Pons (tissue), 1 donor: ENCODE measurements at regions not wholly inside any gene's neighbourhood (a gene's known extent, or its start where the extent isn't known, plus 50 kb on each side); places are given as distances from the start of the nearest gene placed in this dataset.

ENCODE experiments used
- DNase-seq: peaks from one replicate; pipeline ENCODE4 v3.0.0-alpha.2; 2016; ENCODE audit warnings: low spot score

DNA sequence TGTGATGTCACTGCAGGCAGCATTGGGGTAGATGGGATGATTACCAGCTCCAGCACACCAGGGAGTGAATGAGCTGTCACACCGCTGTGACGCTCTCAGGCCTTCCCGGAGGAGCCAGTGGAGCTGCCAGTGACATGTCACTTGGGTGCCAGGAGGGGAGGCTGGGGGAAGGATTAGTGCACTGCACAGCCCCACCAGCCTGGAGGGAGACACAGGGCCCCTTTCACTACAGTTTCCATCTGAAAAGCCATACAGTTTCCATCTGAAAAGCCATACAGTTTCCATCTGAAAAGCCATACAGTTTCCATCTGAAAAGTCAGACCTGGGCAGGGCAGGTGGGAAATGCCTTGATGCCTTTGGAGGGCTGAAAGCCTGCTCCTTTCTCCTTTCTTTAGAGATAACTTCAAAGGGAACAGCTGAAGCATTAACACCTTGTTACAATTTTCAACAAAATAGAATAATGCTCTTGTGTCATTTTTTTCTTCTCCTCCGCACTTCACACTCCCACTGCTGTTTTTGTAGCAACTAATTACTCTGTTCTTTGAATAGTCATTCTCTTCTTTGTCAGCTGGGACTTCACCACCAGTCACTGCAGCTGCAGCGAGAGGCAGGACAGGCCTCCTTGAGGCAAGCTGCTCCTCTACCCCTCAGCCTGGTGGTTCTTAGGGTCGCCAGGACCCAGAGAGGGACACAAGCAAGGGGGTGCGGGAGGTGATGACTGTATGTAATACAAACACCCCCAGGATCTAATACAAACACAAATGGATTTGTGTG lies 256.9 kb upstream of the RGS6 start:
- no peak for DNase-seq

DNA sequence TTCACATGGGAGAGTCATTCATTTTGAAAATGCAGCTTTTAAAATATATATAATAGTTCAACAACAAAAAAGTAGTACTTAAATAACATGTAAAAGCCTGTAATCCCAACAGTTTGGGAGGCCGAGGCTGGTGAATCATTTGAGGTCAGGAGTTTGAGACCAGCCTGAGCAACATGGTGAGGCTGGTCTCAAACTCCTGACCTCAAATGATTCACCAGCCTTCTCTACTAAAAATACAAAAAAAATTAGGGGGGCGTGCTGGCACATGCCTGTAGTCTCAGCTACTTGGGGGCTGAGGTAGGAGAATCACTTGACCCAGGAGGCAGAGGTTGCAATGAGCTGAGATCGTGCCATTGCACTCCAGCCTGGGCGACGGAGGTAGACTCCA lies 256.3 kb upstream of the RGS6 start:
- DNase-seq = no peak

DNA sequence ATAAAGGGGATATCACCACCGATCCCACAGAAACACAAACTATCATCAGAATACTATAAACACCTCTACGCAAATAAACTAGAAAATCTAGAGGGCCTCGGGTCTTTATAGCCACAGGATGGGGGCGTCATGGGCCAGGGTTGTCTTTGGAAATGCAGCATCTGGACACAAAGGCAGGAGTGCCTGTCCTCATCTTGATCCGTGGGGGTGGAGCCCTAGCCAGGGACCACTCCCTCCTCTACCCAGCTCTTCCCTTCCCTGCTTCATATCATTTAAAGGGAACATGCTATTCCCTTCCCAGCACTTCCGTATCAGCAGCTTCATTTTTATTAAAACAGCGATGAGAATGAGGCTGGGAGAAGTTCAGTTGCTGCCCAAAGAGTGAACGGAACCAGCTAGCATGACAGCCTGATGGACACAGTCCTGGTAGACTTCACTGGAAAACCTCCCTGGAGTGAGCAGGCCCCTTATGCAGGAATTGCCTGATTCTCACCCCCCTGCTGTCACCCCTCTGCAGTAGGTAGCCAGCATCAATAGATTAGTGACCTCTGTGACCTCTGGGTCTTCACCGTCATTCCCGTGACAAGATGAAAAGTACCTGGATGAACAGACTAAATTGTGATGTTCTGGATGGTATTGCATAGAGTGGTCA lies 251.4 kb upstream of the RGS6 start:
- no peak for DNase-seq

DNA sequence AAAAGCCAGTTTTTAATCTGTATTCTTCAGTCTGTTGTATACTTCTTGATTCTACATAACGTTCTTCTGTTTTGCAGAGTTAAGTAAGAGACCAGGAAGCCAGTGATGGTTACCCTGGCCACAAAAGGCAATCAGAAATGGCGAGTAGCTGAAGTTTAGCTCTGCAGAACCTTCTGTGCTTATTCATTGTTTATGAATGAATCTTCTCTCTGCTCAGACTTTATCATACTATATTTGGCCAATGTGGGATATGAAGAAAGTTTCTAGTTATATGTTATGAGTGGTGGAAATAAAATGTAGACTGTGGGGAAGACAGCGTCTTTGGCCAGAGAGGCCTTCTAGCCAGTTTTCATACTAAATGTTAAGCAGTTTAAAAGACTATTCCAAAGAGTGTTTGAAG lies 249.9 kb upstream of the RGS6 start:
- DNase-seq = no peak

DNA sequence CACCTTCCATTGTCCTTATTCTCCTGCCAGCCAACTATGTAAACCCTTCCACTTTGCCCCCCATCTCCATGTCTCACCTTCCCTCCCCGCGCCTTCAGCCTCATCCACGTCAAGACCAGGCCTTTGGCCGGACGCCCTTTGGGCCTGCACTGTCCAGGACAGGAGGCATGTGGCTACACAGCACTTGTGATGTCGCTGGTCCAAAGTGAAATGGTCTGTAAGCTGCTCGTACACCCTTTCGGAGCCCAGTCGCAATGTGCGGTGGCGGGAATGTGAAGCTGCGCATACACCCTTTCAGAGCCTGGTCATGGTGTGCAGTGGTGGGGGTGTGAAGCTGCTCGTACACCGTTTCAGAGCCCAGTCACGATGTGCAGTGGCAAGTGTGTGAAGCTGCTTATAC lies 247.9 kb upstream of the RGS6 start:
- no peak for DNase-seq

DNA sequence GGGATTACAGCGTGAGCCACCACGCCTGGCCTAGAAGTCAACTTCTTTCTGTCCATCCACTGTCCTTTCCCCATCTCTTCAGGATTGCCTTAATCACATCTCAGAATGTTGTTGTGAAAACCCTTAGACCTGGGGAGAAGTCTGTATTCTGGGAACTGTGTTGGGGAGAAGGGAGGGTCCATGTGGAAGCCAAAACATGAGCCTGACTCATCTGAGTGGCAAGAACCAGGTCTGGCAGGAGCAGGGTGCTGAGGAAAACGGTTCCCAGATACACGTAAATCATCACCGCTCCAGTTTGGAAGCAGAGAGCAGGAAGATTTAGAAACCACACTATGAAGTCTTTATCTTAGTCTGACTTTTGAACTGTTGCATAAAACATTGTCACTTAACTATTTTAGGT lies 245.6 kb upstream of the RGS6 start:
- DNase-seq = no peak

DNA sequence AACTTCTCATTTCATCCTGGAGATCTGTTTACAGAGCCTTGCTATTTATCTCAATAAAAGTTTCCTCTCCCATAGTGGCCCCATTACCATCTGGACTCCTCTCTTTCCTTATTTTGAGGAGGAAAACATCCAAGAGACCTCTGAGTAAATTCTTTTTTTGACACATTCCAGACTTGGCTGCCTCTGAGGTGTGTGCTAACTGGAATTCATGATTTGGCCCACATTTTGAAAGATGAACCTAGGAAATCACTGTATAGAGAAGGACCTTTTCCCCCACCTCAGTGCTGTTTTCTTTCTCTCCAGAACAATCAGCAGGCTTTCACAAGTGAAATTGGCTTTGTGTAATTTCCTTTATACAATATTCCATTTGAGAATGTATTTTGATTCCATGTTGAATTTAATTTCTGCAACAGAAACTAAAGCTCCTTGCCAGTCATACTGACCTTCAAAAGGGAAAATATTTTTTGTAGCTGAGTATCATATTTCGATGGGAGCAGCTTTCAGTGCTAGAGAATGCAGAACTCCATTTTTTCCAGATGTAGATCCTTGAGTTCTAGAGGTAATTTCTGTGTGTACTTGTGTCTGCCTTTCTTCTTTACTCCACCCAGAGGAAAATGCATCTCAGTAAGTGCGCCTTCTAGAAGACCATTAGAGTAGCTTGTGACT lies 244.9 kb upstream of the RGS6 start:
- DNase-seq = no peak

DNA sequence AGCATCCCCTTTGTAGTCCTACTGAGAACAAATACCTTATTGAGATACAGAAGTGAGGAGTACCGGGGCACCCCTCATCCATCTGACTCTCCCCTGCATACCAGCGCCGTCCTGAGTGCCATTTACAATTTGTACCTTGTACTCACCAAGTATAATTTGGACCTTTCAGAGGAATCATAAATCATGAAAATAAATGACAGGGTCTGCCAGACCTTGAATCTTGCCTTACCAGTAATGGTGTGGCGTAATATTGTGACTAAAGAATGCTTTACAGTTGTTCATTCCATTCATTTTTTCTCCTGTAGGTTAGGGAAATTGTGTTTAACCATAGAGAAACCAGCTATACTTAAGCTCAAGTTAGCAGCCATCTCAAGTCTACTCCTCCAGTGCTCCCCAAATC lies 243.7 kb upstream of the RGS6 start:
- DNase-seq = no peak

DNA sequence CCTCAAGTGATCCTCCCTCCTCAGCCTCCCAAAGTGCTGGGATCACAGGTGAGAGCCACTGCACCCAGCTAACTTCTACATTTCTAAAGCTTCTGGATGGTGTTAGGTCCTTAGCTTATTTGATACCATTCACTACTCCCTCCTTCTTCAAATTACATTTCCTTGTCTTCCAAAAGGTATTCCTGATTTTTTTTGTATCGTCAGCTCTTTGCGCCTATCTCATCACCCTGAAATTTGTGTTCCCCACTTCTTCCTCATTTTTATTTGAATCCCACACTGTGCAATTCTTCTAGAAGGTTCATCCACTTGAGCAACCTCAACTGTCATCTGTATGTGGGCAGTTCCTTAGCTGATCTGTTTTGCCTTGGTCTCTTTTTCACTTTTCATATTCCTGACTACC lies 241.8 kb upstream of the RGS6 start:
- DNase-seq = no peak

DNA sequence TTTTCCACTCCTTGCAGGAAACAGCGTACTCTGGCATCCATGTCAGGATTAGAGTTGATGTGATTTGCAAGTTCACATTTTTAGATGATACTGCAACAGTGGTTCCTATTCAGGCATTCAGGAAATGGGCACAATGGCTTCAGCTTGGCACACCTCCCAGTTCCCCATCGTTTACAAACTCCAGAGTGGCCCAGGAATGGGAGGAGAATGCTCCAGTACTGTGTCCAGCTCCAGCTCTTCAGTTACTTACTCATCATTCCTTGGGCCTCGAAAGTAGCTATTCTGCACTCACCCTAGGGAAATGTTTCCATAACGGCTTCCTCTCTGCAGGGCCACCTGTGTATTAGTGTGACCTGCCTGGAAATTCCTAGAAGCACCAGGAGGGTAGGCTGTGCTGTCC lies 239.7 kb upstream of the RGS6 start:
- peak; percentile 77 for DNase-seq

DNA sequence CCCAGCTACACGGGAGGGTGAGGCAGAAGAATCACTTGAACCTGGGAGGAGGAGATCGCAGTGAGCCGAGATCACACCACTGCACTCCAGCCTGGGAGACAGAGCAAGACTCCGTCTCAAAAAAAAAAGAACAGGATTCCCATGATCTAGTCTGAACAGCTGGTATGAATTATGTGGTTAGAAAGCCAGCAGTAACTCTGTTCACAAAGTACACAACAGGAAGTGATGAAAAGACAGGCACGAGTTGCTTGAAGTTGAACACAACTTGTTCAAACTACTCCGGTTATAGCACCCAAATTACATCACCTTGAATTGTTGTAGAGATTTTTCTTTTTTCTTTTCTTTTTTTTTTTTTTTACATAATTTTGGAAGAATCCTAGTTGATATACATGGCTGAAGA lies 238.8 kb upstream of the RGS6 start:
- no peak for DNase-seq

DNA sequence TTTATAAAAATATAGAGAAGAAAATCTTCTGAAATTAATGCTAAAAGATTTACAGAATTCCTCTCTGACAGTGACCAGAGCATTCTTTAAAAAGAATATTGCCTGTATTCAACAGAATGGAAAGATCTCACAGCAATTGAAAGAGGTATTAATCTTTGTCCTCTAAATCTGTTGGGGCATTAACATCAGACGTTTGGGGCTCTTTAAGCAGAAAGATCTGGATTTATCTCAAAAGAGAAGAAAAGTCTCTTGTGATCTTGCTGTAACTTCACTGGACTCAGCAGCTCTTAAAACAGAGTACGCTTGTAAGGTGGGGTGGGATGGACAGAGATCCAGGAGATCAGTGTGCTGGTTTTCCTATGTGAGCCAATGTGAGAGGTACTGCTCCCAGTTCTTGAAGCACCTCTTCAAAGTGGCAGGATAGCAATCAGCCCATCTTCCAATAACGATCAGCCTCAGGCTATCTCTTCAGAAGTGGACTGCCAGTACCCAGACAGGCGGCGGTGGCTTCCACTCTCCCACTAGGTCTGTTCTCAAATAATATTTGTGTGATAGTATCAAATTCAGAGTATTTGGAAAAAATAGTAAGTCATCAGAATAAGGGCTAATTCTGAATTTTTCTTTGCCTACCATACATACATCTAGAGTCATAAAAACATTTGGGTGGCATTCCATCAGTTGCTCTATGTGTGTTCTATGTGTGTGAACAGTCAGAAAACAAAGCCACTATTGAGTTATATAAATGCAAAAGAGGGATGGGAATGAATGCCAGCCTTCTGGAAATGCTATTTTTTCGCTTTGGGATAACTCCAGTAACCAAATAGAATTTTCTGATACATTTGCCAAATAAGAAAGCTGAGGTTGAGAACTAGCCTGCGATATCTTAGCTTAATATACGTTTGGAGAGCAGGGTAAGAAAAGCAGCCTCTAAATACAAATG lies 237.4 kb upstream of the RGS6 start:
- peak; percentile 78 for DNase-seq

DNA sequence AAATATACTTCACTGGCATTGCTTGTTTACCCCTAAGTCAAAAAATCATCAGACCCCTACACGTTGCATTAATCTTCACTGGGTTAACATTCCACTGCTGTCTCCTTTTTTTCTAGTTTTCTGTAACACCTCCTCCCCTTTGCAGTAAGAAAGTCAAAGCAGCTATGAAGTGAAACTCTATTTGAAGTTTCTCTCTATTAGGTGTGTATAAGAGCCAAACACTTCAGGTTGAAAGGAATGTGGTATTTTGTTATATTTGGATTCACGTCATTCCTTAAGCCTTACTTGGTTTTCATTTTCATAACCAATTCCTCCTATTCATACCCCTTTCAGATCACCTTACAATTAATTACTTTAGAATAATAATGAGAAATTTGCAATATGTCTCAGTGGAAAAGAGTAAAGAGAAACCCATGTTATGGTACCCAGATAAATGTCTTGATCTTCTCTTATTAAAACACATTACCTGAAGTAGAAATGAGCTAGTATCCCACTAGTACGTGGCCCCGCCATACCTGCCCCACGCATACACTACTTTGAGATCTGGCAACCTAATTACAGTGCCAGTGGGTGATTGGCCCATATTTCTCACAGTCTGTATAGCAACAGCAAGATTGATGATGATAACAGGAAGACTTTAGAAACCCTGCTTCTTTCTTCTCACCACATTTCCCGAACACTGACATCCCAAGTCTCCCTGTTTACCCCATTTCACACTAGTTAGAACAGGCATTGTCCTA lies 236.4 kb upstream of the RGS6 start:
- DNase-seq = no peak

DNA sequence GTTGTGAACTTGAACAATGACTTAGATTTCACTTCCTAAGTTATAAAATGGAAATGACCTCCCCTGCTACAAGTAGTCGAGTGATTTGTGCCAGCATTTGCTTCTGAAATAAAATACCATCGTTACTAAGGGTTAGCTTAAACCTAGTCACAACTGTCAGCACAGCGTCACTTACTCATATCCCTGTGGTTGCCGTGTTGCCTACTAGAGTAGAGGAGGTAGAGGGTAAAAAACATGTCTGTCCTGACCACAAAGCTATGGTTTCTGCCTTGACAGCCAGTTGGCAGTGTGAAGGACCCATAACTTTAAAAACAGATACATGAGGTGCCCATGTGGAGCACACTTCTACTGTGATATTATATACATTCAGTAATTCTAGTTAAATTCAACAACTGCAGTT lies 234.2 kb upstream of the RGS6 start:
- no peak for DNase-seq

DNA sequence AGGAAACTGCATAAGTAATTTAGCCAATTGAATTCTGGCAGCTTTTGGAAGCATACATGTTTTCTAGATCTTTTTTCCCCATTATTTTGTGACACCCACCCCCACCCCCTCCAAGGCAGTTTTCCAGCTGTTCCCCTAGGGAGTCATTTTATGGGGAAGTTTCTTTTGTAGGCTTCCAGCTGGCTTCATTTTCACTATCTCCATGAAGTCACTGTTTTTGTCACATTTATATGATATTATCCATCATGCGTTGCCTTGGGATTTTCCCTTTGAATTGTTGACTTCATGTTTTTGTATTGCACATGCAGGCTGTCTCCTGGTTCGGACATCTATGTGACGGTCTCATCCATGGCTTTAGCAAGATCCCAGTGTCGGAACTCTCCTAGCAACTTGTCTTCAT lies 233.6 kb upstream of the RGS6 start:
- no peak for DNase-seq

DNA sequence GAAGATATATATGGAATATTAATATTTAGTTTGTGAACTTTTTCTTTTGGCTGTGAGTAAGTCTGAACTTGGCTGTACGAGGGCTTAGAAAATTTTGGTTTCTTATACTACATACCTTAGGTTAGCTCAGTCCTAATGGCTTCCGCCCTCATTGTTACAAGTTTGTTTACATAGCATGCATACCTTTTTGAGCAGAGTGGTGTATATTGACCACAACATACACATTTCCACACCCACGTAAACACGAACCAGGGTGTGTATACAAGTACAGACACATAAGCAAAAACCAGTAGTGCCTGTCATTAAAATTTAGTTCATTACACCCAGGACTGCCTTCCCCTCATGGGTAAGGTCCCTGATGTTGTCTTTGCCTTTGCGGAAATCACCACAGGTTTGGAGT lies 230.2 kb upstream of the RGS6 start:
- DNase-seq = no peak

DNA sequence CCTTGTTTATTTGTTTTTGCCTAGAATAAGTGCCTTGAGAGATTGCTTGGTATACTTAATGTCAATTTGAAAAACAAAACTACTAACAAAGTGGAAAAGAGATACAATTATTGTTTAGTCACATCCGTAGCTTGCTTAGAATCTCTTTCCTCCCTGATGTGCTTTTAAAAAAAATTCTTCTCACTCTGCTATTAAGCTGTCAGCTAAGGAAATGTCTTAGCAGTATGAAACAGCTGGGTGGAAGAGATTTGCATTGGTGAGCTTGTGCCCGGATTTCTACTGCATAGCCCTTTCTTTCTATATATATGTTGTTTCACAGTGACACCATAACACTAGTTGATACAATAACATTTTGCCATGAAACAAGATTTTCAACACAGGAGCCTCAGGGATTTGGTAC lies 229.4 kb upstream of the RGS6 start:
- no peak for DNase-seq

DNA sequence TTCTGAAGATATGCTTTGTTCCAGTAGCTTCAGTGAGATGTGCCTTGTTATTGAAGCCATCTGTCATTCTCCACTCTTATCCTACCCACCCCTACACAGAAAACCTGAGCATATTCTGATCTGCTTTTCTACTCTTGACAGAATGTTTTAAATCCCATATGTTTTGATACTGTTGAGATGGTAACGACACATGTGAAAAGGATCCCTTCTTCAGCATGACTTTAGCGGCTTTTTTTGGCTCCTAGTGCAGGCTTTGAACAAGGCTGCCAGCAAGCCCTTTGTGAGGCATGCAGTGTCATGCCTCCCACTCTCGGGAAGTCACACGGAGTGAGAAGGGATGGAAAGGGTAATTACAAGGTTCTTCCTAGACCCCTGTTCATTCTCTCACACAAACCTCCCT lies 228.8 kb upstream of the RGS6 start:
- peak; percentile 35 for DNase-seq

DNA sequence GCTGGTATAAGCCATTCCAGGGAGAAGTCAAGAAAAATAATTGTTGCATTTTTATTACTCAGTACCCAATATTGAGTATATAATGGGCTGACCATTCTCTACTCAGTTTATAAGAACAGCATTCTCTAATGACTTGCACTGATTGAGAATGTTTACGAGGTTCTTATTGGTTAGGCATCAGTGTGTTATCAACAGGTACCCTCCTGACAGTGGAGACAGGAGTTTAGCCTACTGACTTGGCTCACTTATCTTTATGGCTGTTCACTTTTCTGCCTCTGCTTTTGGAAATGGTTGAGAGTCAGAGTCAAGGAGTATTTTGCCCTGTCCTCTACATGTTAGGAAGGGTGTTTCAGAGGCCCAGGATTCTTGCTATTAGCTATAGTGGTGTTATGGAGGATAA lies 228.0 kb upstream of the RGS6 start:
- no peak for DNase-seq

DNA sequence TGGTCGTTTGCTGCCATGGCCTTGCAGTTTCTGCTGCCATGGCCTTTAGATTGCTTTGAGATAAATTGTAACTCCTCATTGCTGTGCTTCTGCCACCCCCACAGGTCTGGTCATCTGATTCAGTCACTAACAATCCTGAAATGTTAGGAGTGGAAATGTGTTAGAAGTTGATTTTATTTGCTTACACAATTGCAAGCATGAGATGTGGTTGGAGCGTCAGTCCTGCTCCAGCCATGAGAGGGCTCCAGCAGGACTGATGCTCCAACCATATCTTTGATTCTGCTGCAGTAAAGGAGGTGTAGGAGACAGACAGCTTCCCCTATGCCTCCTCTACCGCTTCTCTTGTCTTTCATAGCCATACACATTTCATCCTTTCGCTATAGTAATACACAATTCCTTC lies 226.8 kb upstream of the RGS6 start:
- no peak for DNase-seq

DNA sequence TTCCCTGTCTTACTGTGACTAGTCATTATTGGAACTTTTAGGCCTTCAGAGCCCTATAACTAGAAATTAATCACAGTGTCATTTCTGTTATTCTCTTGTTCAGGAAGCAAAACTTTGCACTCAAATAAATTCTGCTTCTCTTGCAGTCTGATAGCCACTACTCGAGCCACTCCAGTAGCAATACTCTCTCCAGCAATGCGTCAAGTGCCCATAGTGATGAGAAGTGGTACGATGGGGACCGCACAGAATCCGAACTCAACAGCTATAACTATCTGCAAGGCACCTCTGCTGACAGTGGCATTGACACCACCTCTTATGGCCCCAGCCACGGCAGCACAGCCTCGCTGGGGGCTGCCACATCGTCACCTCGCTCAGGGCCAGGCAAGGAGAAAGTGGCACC lies 223.2 kb upstream of the RGS6 start:
- no peak for DNase-seq

DNA sequence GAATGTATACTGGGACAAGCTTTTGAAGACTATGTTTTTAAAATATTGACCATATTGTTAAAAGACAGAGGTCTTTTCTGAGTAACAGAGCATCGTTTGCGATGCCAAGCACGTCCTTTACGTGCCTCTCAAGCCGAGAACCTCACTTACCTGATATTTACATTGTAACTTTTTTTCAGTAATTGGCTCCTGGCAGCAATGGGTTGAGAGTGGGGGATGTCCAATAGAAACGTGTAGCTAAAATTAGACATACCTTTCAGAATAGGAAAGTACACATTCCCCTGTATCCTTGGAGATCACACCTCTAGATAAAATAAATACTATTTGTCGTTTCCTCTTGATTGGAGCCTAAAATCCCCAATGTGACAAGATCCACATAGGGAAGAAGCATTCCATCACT lies 222.2 kb upstream of the RGS6 start:
- no peak for DNase-seq
